ENCODE measurements at regions not wholly inside any gene's neighbourhood (a gene's known extent, or its start where the extent isn't known, plus 50 kb on each side); places are given as distances from the start of the nearest gene placed in this dataset.
"Not testable (repeated sequence)": the region's sequence is repeated elsewhere in the genome, so short reads cannot be mapped to it uniquely, and the experiment has no call there.

GRCh38 chr2:128591861-128592822 lies 273.5 kb upstream of the HS6ST1 start:
- no peak for DNase-seq (ENCODE audit: extremely low read depth in 1 of 2, low read depth in 1 of 2)

GRCh38 chr2:128593518-128593878 lies 274.8 kb upstream of the HS6ST1 start:
- DNase-seq (ENCODE audit: extremely low read depth in 1 of 2, low read depth in 1 of 2), result no peak

- no peak for DNase-seq (ENCODE audit: extremely low read depth in 1 of 2, low read depth in 1 of 2)
Observed at GRCh38 chr2:128593879-128594650, 275.4 kb upstream of the HS6ST1 start.

GRCh38 chr2:128594651-128594910 lies 275.9 kb upstream of the HS6ST1 start:
- no peak for DNase-seq (ENCODE audit: extremely low read depth in 1 of 2, low read depth in 1 of 2)

- DNase-seq (ENCODE audit: extremely low read depth in 1 of 2, low read depth in 1 of 2), result no peak
Observed at GRCh38 chr2:128594953-128595677, 276.4 kb upstream of the HS6ST1 start.

GRCh38 chr2:128595763-128596395 lies 277.2 kb upstream of the HS6ST1 start:
- no peak for DNase-seq (ENCODE audit: extremely low read depth in 1 of 2, low read depth in 1 of 2)

- DNase-seq (ENCODE audit: extremely low read depth in 1 of 2, low read depth in 1 of 2), result no peak
Observed at GRCh38 chr2:128596396-128597120, 277.9 kb upstream of the HS6ST1 start.

- DNase-seq (ENCODE audit: extremely low read depth in 1 of 2, low read depth in 1 of 2), result no peak
Observed at GRCh38 chr2:128597121-128597762, 278.6 kb upstream of the HS6ST1 start.

GRCh38 chr2:128598260-128598659 lies 279.6 kb upstream of the HS6ST1 start:
- not testable (repeated sequence) for DNase-seq (ENCODE audit: extremely low read depth in 1 of 2, low read depth in 1 of 2)

- no peak for DNase-seq (ENCODE audit: extremely low read depth in 1 of 2, low read depth in 1 of 2)
Observed at GRCh38 chr2:128598862-128599441, 280.3 kb upstream of the HS6ST1 start.

GRCh38 chr2:128599700-128600099 lies 281.0 kb upstream of the HS6ST1 start:
- no peak for DNase-seq (ENCODE audit: extremely low read depth in 1 of 2, low read depth in 1 of 2)

- DNase-seq (ENCODE audit: extremely low read depth in 1 of 2, low read depth in 1 of 2), result no peak
Observed at GRCh38 chr2:128600581-128601297, 282.1 kb upstream of the HS6ST1 start.

GRCh38 chr2:128601298-128602037 lies 282.8 kb upstream of the HS6ST1 start:
- DNase-seq (ENCODE audit: extremely low read depth in 1 of 2, low read depth in 1 of 2), result no peak

- no peak for DNase-seq (ENCODE audit: extremely low read depth in 1 of 2, low read depth in 1 of 2)
Observed at GRCh38 chr2:128602038-128602698, 283.5 kb upstream of the HS6ST1 start.

- DNase-seq (ENCODE audit: extremely low read depth in 1 of 2, low read depth in 1 of 2), result no peak
Observed at GRCh38 chr2:128602699-128603101, 284.0 kb upstream of the HS6ST1 start.

GRCh38 chr2:128603411-128603924 lies 284.8 kb upstream of the HS6ST1 start:
- DNase-seq (ENCODE audit: extremely low read depth in 1 of 2, low read depth in 1 of 2), result no peak

- DNase-seq (ENCODE audit: extremely low read depth in 1 of 2, low read depth in 1 of 2), result no peak
Observed at GRCh38 chr2:128604045-128604444, 285.4 kb upstream of the HS6ST1 start.

Measured in stimulated activated CD8-positive, alpha-beta memory T cell treated with anti-CD3 and anti-CD28 coated beads, Interleukin-7, amount 100 ng/mL, for 48 hours (primary cell).